ENCODE measurements at regions not wholly inside any gene's neighbourhood (a gene's known extent, or its start where the extent isn't known, plus 50 kb on each side); places are given as distances from the start of the nearest gene placed in this dataset.

- TF ChIP-seq CTCF (IDR thresholded peaks at IDR 0.05) (no peak), ZFX (IDR thresholded peaks at IDR 0.05; ENCODE audit: borderline replicate concordance) (no peak)
Measured at GRCh38 chr10:78299851-78300468, 266.3 kb downstream of the RPS24 start.

All from 22Rv1 (cell line).